Left lung (tissue), 4 donors: ENCODE measurements at regions not wholly inside any gene's neighbourhood (a gene's known extent, or its start where the extent isn't known, plus 50 kb on each side); places are given as distances from the start of the nearest gene placed in this dataset.
A peak's percentile ranks its signal among the peaks of the same experiment; 100 is the strongest.

Source experiments
- ATAC-seq: fragments of 200-7000 bp; cut with Tn5 transposase; one replicate; pipeline ENCODE4 v1.9.1; 2020; ENCODE audit warnings: moderate library complexity
- DNase-seq, 4 donors: peaks; one replicate each; pipeline ENCODE4 v3.0.0-alpha.2; 2013 to 2020
- H3K27ac ChIP-seq, 2 donors: fragments of 200-600 bp; sonication (generic) in 1 of 2; one replicate each; pipeline versions ENCODE4 v1.5.0 to v1.8.0; 2020 to 2021
- H3K27me3 ChIP-seq, 2 donors: fragments of 200-600 bp; sonication (generic) in 1 of 2; one replicate each; pipeline versions ENCODE4 v1.5.0 to v1.8.0; 2020 to 2021
- H3K36me3 ChIP-seq, 2 donors: fragments of 200-600 bp; sonication (generic) in 1 of 2; one replicate each; pipeline versions ENCODE4 v1.5.0 to v1.8.0; 2020 to 2021
- H3K4me1 ChIP-seq, 2 donors: fragments of 200-600 bp; one replicate each; pipeline ENCODE4 v1.8.0; 2021
- H3K4me3 ChIP-seq, 2 donors: fragments of 200-600 bp; sonication (generic) in 1 of 2; one replicate each; pipeline versions ENCODE4 v1.5.0 to v1.8.0; 2020 to 2021; ENCODE audit warnings: mild to moderate bottlenecking in 1 of 2
- H3K9me3 ChIP-seq, 2 donors: fragments of 200-600 bp; sonication (generic) in 1 of 2; one replicate each; pipeline versions ENCODE4 v1.5.0 to v1.8.0; 2020 to 2021
- CTCF ChIP-seq, 2 donors: fragments of 200-600 bp; sonication (generic) in 1 of 2; IDR thresholded peaks; one replicate each; pipeline versions ENCODE4 v1.5.0 to v1.8.0; 2021; ENCODE audit warnings: antibody characterized with exemption in 2 of 2
- intact Hi-C, 2 donors: fragments of 100-400 bp; cut with DNase I; formaldehyde crosslinking; loops; one replicate each; pipeline versions ENCODE4 v1.11.2 to v1.14.2; 2022
- donor health status: DM: no; HTN: yes; CAD: no.
- donor health status: DM: no; HTN: no; CAD: no.

- Histone ChIP-seq H3K27ac (no peak overlapping the region), H3K9me3 (no peaks in the 10 kb centered on the region), H3K4me3 (no peak overlapping the region), H3K4me1 (no peaks in the 10 kb centered on the region), H3K27me3 (no peaks in the 10 kb centered on the region), H3K36me3 (no peaks in the 10 kb centered on the region)
- no peak for TF ChIP-seq CTCF (IDR thresholded peaks at IDR 0.05)
- no peak for ATAC-seq
- intact Hi-C loops: no loop called here
- peak in 1 of 4 donors; percentile 26 for DNase-seq
Measured at GRCh38 chr2:235287375-235287733, 206.5 kb upstream of the AGAP1 start.

GRCh38 chr2:235291461-235291860 is 202.4 kb upstream of the AGAP1 start:
- peak; percentile 81 for ATAC-seq
- intact Hi-C loops: no loop called here
- no peaks in the 10 kb centered on the region for H3K9me3 ChIP-seq

GRCh38 chr2:235293061-235293460 is 200.8 kb upstream of the AGAP1 start:
- Histone ChIP-seq H3K9me3 (no peaks in the 10 kb centered on the region), H3K4me3 (no peak overlapping the region), H3K27me3 (no peaks in the 10 kb centered on the region), H3K36me3 (no peaks in the 10 kb centered on the region), H3K27ac (no peak overlapping the region), H3K4me1 (no peaks in the 10 kb centered on the region)
- intact Hi-C loops: no loop called here
- no peak for TF ChIP-seq CTCF (IDR thresholded peaks at IDR 0.05)
- ATAC-seq (no peak), DNase-seq (no peak)

More at GRCh38 chr2:235291461-235291860, 202.4 kb upstream of the AGAP1 start:
- H3K4me1 ChIP-seq: no peaks in the 10 kb centered on the region
- H3K27me3 ChIP-seq: no peaks in the 10 kb centered on the region
- H3K36me3 ChIP-seq: no peaks in the 10 kb centered on the region
- no peak overlapping the region for H3K4me3 ChIP-seq
- no peak for DNase-seq
- no peak for TF ChIP-seq CTCF (IDR thresholded peaks at IDR 0.05)
- H3K27ac ChIP-seq: no peak overlapping the region

GRCh38 chr2:235295831-235296230 is 198.0 kb upstream of the AGAP1 start:
- no peak for TF ChIP-seq CTCF (IDR thresholded peaks at IDR 0.05)
- no peak overlapping the region for H3K4me3 ChIP-seq
- intact Hi-C loops: no loop called here

GRCh38 chr2:235300368-235301201 is 193.3 kb upstream of the AGAP1 start:
- H3K36me3 ChIP-seq: no peaks in the 10 kb centered on the region
- no peak overlapping the region for H3K4me3 ChIP-seq
- H3K9me3 ChIP-seq: no peaks in the 10 kb centered on the region
- peak in 3 of 4 donors; percentile 51 to 84 (median 61) for DNase-seq
- intact Hi-C loops: no loop called here
- peaks cover 0 to 8% of the 10 kb centered on the region in 2 donors for H3K4me1 ChIP-seq
- peak; percentile 84 for ATAC-seq
- H3K27ac ChIP-seq: no peak overlapping the region
- H3K27me3 ChIP-seq: no peaks in the 10 kb centered on the region
- no peak for TF ChIP-seq CTCF (IDR thresholded peaks at IDR 0.05)

More at GRCh38 chr2:235295831-235296230, 198.0 kb upstream of the AGAP1 start:
- Histone ChIP-seq H3K27me3 (no peaks in the 10 kb centered on the region), H3K4me1 (peaks cover 0 to 4% of the 10 kb centered on the region in 2 donors), H3K27ac (no peak overlapping the region), H3K9me3 (no peaks in the 10 kb centered on the region), H3K36me3 (no peaks in the 10 kb centered on the region)
- ATAC-seq (no peak), DNase-seq (no peak)
